HepG2 (cell line): ENCODE measurements at regions not wholly inside any gene's neighbourhood (a gene's known extent, or its start where the extent isn't known, plus 50 kb on each side); places are given as distances from the start of the nearest gene placed in this dataset.

Experiments used
- CENPX ChIP-seq: sonication (generic); formaldehyde crosslinking; IDR thresholded peaks from 2 replicates; pipeline ENCODE4 v1.9.0; 2021; ENCODE audit warnings: mild to moderate bottlenecking, missing genetic modification reagents, moderate library complexity
- CHCHD3 ChIP-seq: sonication (generic); formaldehyde crosslinking; IDR thresholded peaks from 2 replicates; pipeline ENCODE4 v1.8.0; 2022; ENCODE audit warnings: mild to moderate bottlenecking, missing genetic modification reagents, moderate library complexity
- DRAP1 ChIP-seq: IDR thresholded peaks from 2 replicates; pipeline ENCODE4 v1.6.1; 2016; ENCODE audit warnings: missing genetic modification reagents, missing compliant biosample characterization
- FOXM1 ChIP-seq: sonication (generic); formaldehyde crosslinking; IDR thresholded peaks from 2 replicates; pipeline ENCODE4 v1.5.0; 2020; ENCODE audit warnings: missing genetic modification reagents
- HCFC1 ChIP-seq: fragments of 150-350 bp; IDR thresholded peaks from 2 replicates; pipeline ENCODE4 v1.6.1; 2014; ENCODE audit warnings: low read depth, low read length
- HDAC1 ChIP-seq: sonication (generic); formaldehyde crosslinking; IDR thresholded peaks from 2 replicates; pipeline ENCODE4 v1.5.1; 2020; ENCODE audit warnings: mild to moderate bottlenecking, missing genetic modification reagents
- LCORL ChIP-seq, 2 experiments: fragments of 450-650 bp in 1 of 2; sonication (generic) in 1 of 2; formaldehyde crosslinking in 1 of 2; IDR thresholded peaks; 2 replicates each; pipeline versions ENCODE4 v1.5.0 to v1.6.1; 2017 to 2020; ENCODE audit warnings: antibody characterized with exemption in 1 of 2, missing genetic modification reagents in 1 of 2
- PHF8 ChIP-seq: sonication (generic); formaldehyde crosslinking; IDR thresholded peaks from 2 replicates; pipeline ENCODE4 v1.5.0; 2020; ENCODE audit warnings: missing genetic modification reagents
- SATB2 ChIP-seq: sonication (generic); formaldehyde crosslinking; IDR thresholded peaks from 2 replicates; pipeline ENCODE4 v1.5.0; 2020; ENCODE audit warnings: missing genetic modification reagents
- SCMH1 ChIP-seq: sonication (generic); formaldehyde crosslinking; IDR thresholded peaks from 2 replicates; pipeline ENCODE4 v1.9.0; 2021; ENCODE audit warnings: missing genetic modification reagents, mild to moderate bottlenecking, borderline replicate concordance
- SMARCC2 ChIP-seq: fragments of 450-650 bp; IDR thresholded peaks from 2 replicates; pipeline ENCODE4 v1.6.1; 2017; ENCODE audit warnings: antibody characterized with exemption, mild to moderate bottlenecking
- ZHX1 ChIP-seq: sonication (generic); formaldehyde crosslinking; IDR thresholded peaks from 2 replicates; pipeline ENCODE4 v1.8.1; 2022; ENCODE audit warnings: low read depth, mild to moderate bottlenecking, missing genetic modification reagents
- ZNF652 ChIP-seq: IDR thresholded peaks from 2 replicates; pipeline ENCODE4 v1.6.1; 2016; ENCODE audit warnings: low read depth, borderline replicate concordance
- ZNF713 ChIP-seq: sonication (generic); formaldehyde crosslinking; IDR thresholded peaks from 2 replicates; pipeline ENCODE4 v1.4.0; 2020; ENCODE audit warnings: mild to moderate bottlenecking, missing genetic modification reagents
- ZNF749 ChIP-seq: sonication (generic); formaldehyde crosslinking; IDR thresholded peaks from 2 replicates; pipeline ENCODE4 v1.8.0; 2022; ENCODE audit warnings: mild to moderate bottlenecking, missing genetic modification reagents, moderate library complexity, borderline replicate concordance
- TF ChIP-seq, protein P1 (sequence below): sonication (generic); formaldehyde crosslinking; IDR thresholded peaks from 2 replicates; pipeline ENCODE4 v1.4.0; 2020; ENCODE audit warnings: missing genetic modification reagents
- TF ChIP-seq, protein P2 (sequence below): sonication (generic); formaldehyde crosslinking; IDR thresholded peaks from 2 replicates; pipeline ENCODE4 v1.8.0; 2022; ENCODE audit warnings: missing genetic modification reagents, mild to moderate bottlenecking, inconsistent platforms, borderline replicate concordance
- TF ChIP-seq, protein P3 (sequence below): sonication (generic); formaldehyde crosslinking; IDR thresholded peaks from 2 replicates; pipeline ENCODE4 v1.4.0; 2020; ENCODE audit warnings: missing genetic modification reagents, borderline replicate concordance
- TF ChIP-seq, protein P4 (sequence below): sonication (generic); formaldehyde crosslinking; IDR thresholded peaks from 2 replicates; pipeline ENCODE4 v1.5.0; 2020; ENCODE audit warnings: mild to moderate bottlenecking, missing genetic modification reagents

DNA sequence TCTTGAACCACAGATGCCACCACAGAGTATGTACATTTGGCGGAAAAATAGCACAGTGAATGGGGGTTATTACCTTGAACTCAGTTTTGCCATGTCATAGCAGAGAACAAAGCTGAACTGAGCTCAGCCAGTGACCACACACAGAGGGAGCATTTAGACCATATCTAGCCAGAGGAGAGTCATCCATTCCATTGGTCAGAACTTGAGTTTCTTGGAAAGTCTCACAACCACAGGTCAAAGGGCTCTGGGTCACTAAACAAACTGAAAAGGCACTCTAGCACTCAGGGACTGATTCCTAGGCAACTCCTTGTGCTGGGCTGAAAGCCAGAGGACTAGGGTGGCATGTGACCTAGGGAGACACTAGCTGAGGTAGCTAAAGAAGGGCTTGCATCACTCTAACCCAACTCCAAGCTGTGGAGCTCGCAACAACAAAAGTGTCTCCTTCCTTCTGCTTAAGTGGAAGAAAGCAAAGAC is 239.7 kb upstream of the SEMA3D start (continued):
- no peak for TF ChIP-seq DRAP1 (CRISPR knock-in tag)
- no peak for TF ChIP-seq SATB2
- no peak; the same call in 1 of the 2 replicates for TF ChIP-seq PHF8 (CRISPR knock-in tag)
- no peak for TF ChIP-seq SCMH1 (CRISPR knock-in tag)
- TF ChIP-seq HCFC1 = no peak
- TF ChIP-seq, protein P1, sequence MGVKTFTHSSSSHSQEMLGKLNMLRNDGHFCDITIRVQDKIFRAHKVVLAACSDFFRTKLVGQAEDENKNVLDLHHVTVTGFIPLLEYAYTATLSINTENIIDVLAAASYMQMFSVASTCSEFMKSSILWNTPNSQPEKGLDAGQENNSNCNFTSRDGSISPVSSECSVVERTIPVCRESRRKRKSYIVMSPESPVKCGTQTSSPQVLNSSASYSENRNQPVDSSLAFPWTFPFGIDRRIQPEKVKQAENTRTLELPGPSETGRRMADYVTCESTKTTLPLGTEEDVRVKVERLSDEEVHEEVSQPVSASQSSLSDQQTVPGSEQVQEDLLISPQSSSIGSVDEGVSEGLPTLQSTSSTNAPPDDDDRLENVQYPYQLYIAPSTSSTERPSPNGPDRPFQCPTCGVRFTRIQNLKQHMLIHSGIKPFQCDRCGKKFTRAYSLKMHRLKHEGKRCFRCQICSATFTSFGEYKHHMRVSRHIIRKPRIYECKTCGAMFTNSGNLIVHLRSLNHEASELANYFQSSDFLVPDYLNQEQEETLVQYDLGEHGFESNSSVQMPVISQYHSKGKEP = no peak
- TF ChIP-seq SMARCC2 = no peak
- no peak for TF ChIP-seq ZNF713 (CRISPR knock-in tag)
- no peak for TF ChIP-seq ZNF652 (CRISPR knock-in tag)
- TF ChIP-seq, protein P2, sequence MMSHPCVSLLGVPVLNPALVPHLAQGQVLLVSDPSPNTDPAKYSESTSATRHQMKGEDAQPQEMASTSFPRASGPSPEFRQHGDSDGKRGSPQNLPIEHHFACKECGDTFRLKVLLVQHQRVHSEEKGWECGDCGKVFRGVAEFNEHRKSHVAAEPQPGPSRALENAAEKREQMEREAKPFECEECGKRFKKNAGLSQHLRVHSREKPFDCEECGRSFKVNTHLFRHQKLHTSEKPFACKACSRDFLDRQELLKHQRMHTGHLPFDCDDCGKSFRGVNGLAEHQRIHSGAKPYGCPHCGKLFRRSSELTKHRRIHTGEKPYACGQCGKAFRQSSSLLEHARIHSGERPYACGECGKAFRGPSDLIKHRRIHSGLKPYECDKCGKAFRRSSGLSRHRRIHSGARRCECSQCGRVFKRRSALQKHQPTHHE = 0 out of 2 replicates have a peak, but pooled peaks have one; percentile 64
- TF ChIP-seq FOXM1 = no peak
- no peak for TF ChIP-seq HDAC1 (CRISPR knock-in tag)
- peak; percentile 64; the same call in 1 of the 2 replicates for TF ChIP-seq ZHX1 (CRISPR knock-in tag)
- TF ChIP-seq ZNF749 (CRISPR knock-in tag) = no peak
- TF ChIP-seq, protein P3, sequence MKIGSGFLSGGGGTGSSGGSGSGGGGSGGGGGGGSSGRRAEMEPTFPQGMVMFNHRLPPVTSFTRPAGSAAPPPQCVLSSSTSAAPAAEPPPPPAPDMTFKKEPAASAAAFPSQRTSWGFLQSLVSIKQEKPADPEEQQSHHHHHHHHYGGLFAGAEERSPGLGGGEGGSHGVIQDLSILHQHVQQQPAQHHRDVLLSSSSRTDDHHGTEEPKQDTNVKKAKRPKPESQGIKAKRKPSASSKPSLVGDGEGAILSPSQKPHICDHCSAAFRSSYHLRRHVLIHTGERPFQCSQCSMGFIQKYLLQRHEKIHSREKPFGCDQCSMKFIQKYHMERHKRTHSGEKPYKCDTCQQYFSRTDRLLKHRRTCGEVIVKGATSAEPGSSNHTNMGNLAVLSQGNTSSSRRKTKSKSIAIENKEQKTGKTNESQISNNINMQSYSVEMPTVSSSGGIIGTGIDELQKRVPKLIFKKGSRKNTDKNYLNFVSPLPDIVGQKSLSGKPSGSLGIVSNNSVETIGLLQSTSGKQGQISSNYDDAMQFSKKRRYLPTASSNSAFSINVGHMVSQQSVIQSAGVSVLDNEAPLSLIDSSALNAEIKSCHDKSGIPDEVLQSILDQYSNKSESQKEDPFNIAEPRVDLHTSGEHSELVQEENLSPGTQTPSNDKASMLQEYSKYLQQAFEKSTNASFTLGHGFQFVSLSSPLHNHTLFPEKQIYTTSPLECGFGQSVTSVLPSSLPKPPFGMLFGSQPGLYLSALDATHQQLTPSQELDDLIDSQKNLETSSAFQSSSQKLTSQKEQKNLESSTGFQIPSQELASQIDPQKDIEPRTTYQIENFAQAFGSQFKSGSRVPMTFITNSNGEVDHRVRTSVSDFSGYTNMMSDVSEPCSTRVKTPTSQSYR (CRISPR knock-in tag) = peak; percentile 28; the same call in 1 of the 2 replicates
- TF ChIP-seq, protein P4, sequence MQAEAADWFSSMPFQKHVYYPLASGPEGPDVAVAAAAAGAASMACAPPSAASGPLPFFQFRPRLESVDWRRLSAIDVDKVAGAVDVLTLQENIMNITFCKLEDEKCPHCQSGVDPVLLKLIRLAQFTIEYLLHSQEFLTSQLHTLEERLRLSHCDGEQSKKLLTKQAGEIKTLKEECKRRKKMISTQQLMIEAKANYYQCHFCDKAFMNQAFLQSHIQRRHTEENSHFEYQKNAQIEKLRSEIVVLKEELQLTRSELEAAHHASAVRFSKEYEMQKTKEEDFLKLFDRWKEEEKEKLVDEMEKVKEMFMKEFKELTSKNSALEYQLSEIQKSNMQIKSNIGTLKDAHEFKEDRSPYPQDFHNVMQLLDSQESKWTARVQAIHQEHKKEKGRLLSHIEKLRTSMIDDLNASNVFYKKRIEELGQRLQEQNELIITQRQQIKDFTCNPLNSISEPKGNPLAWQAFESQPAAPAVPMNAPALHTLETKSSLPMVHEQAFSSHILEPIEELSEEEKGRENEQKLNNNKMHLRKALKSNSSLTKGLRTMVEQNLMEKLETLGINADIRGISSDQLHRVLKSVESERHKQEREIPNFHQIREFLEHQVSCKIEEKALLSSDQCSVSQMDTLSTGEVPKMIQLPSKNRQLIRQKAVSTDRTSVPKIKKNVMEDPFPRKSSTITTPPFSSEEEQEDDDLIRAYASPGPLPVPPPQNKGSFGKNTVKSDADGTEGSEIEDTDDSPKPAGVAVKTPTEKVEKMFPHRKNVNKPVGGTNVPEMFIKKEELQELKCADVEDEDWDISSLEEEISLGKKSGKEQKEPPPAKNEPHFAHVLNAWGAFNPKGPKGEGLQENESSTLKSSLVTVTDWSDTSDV (CRISPR knock-in tag) = no peak; the same call in 1 of the 2 replicates
- no peak for TF ChIP-seq CENPX
- no peak for TF ChIP-seq LCORL (IDR thresholded peaks at IDR 0.05)
- no peak for TF ChIP-seq LCORL (CRISPR knock-in tag; IDR thresholded peaks at IDR 0.05)
- no peak for TF ChIP-seq CHCHD3 (CRISPR knock-in tag)
